ENCODE measurements at regions not wholly inside any gene's neighbourhood (a gene's known extent, or its start where the extent isn't known, plus 50 kb on each side); places are given as distances from the start of the nearest gene placed in this dataset.

- no peak overlapping the region for H3K9ac ChIP-seq (ENCODE audit: low read length)
- no peak overlapping the region for H3K27ac ChIP-seq (ENCODE audit: low read depth, low read length)
- no peaks in the 10 kb centered on the region for H3K36me3 ChIP-seq (ENCODE audit: control insufficient read depth, insufficient read depth, low read length)
- peaks cover 2% of the 10 kb centered on the region for H3K4me1 ChIP-seq (ENCODE audit: control insufficient read depth, insufficient read depth, low read length)
- no peaks in the 10 kb centered on the region for H3K27me3 ChIP-seq (ENCODE audit: control insufficient read depth, insufficient read depth, low read length)
- H3K4me3 ChIP-seq (ENCODE audit: low read length): no peak overlapping the region
These were observed 252.3 kb upstream of the TMPRSS15 start for GRCh38 chr21:18655931-18656330.

- H3K27me3 ChIP-seq (ENCODE audit: control insufficient read depth, insufficient read depth, low read length): no peaks in the 10 kb centered on the region
- no peak overlapping the region for H3K4me3 ChIP-seq (ENCODE audit: low read length)
- H3K9ac ChIP-seq (ENCODE audit: low read length): no peak overlapping the region
- H3K4me1 ChIP-seq (ENCODE audit: control insufficient read depth, insufficient read depth, low read length): peaks cover 2% of the 10 kb centered on the region
- no peak overlapping the region for H3K27ac ChIP-seq (ENCODE audit: low read depth, low read length)
- no peaks in the 10 kb centered on the region for H3K36me3 ChIP-seq (ENCODE audit: control insufficient read depth, insufficient read depth, low read length)
These were observed 258.3 kb upstream of the TMPRSS15 start for GRCh38 chr21:18661842-18662241.

GRCh38 chr21:18663663-18664062 is 260.1 kb upstream of the TMPRSS15 start:
- Histone ChIP-seq H3K4me3 (ENCODE audit: low read length) (no peak overlapping the region), H3K9ac (ENCODE audit: low read length) (no peak overlapping the region), H3K4me1 (ENCODE audit: control insufficient read depth, insufficient read depth, low read length) (peaks cover 2% of the 10 kb centered on the region), H3K27me3 (ENCODE audit: control insufficient read depth, insufficient read depth, low read length) (no peaks in the 10 kb centered on the region), H3K27ac (ENCODE audit: low read depth, low read length) (no peak overlapping the region), H3K36me3 (ENCODE audit: control insufficient read depth, insufficient read depth, low read length) (no peaks in the 10 kb centered on the region)

- Histone ChIP-seq H3K27me3 (ENCODE audit: control insufficient read depth, insufficient read depth, low read length) (no peaks in the 10 kb centered on the region), H3K27ac (ENCODE audit: low read depth, low read length) (no peak overlapping the region), H3K4me1 (ENCODE audit: control insufficient read depth, insufficient read depth, low read length) (no peaks in the 10 kb centered on the region), H3K36me3 (ENCODE audit: control insufficient read depth, insufficient read depth, low read length) (no peaks in the 10 kb centered on the region), H3K9ac (ENCODE audit: low read length) (no peak overlapping the region), H3K4me3 (ENCODE audit: low read length) (no peak overlapping the region)
These were observed 263.1 kb upstream of the TMPRSS15 start for GRCh38 chr21:18666725-18667124.

- H3K27me3 ChIP-seq (ENCODE audit: control insufficient read depth, insufficient read depth, low read length): no peaks in the 10 kb centered on the region
- no peak overlapping the region for H3K27ac ChIP-seq (ENCODE audit: low read depth, low read length)
- no peak overlapping the region for H3K9ac ChIP-seq (ENCODE audit: low read length)
These were observed 270.2 kb upstream of the TMPRSS15 start for GRCh38 chr21:18673789-18674188.

GRCh38 chr21:18677632-18678031 is 274.0 kb upstream of the TMPRSS15 start:
- H3K27me3 ChIP-seq (ENCODE audit: control insufficient read depth, insufficient read depth, low read length): no peaks in the 10 kb centered on the region
- H3K4me1 ChIP-seq (ENCODE audit: control insufficient read depth, insufficient read depth, low read length): no peaks in the 10 kb centered on the region
- H3K4me3 ChIP-seq (ENCODE audit: low read length): no peak overlapping the region
- H3K36me3 ChIP-seq (ENCODE audit: control insufficient read depth, insufficient read depth, low read length): no peaks in the 10 kb centered on the region
- no peak overlapping the region for H3K9ac ChIP-seq (ENCODE audit: low read length)
- no peak overlapping the region for H3K27ac ChIP-seq (ENCODE audit: low read depth, low read length)

More at GRCh38 chr21:18673789-18674188, 270.2 kb upstream of the TMPRSS15 start:
- no peaks in the 10 kb centered on the region for H3K36me3 ChIP-seq (ENCODE audit: control insufficient read depth, insufficient read depth, low read length)
- no peak overlapping the region for H3K4me3 ChIP-seq (ENCODE audit: low read length)
- H3K4me1 ChIP-seq (ENCODE audit: control insufficient read depth, insufficient read depth, low read length): no peaks in the 10 kb centered on the region

- no peaks in the 10 kb centered on the region for H3K4me1 ChIP-seq (ENCODE audit: control insufficient read depth, insufficient read depth, low read length)
These were observed 302.4 kb upstream of the TMPRSS15 start for GRCh38 chr21:18705971-18706370.

GRCh38 chr21:18711662-18712061 is 308.1 kb upstream of the TMPRSS15 start:
- Histone ChIP-seq H3K9ac (ENCODE audit: low read length) (no peak overlapping the region), H3K27me3 (ENCODE audit: control insufficient read depth, insufficient read depth, low read length) (no peaks in the 10 kb centered on the region), H3K27ac (ENCODE audit: low read depth, low read length) (no peak overlapping the region), H3K4me3 (ENCODE audit: low read length) (no peak overlapping the region), H3K36me3 (ENCODE audit: control insufficient read depth, insufficient read depth, low read length) (no peaks in the 10 kb centered on the region), H3K4me1 (ENCODE audit: control insufficient read depth, insufficient read depth, low read length) (no peaks in the 10 kb centered on the region)

More at GRCh38 chr21:18705971-18706370, 302.4 kb upstream of the TMPRSS15 start:
- Histone ChIP-seq H3K4me3 (ENCODE audit: low read length) (no peak overlapping the region), H3K27ac (ENCODE audit: low read depth, low read length) (no peak overlapping the region), H3K36me3 (ENCODE audit: control insufficient read depth, insufficient read depth, low read length) (no peaks in the 10 kb centered on the region), H3K27me3 (ENCODE audit: control insufficient read depth, insufficient read depth, low read length) (no peaks in the 10 kb centered on the region), H3K9ac (ENCODE audit: low read length) (no peak overlapping the region)

- Histone ChIP-seq H3K36me3 (ENCODE audit: control insufficient read depth, insufficient read depth, low read length) (no peaks in the 10 kb centered on the region), H3K4me1 (ENCODE audit: control insufficient read depth, insufficient read depth, low read length) (no peaks in the 10 kb centered on the region), H3K27me3 (ENCODE audit: control insufficient read depth, insufficient read depth, low read length) (no peaks in the 10 kb centered on the region), H3K9ac (ENCODE audit: low read length) (no peak overlapping the region), H3K27ac (ENCODE audit: low read depth, low read length) (no peak overlapping the region), H3K4me3 (ENCODE audit: low read length) (no peak overlapping the region)
These were observed 312.0 kb upstream of the TMPRSS15 start for GRCh38 chr21:18715606-18716005.

GRCh38 chr21:18716578-18717138 is 313.1 kb upstream of the TMPRSS15 start:
- Histone ChIP-seq H3K4me3 (ENCODE audit: low read length) (no peak overlapping the region), H3K27ac (ENCODE audit: low read depth, low read length) (no peak overlapping the region), H3K9ac (ENCODE audit: low read length) (no peak overlapping the region), H3K27me3 (ENCODE audit: control insufficient read depth, insufficient read depth, low read length) (no peaks in the 10 kb centered on the region), H3K36me3 (ENCODE audit: control insufficient read depth, insufficient read depth, low read length) (no peaks in the 10 kb centered on the region), H3K4me1 (ENCODE audit: control insufficient read depth, insufficient read depth, low read length) (no peaks in the 10 kb centered on the region)

- no peaks in the 10 kb centered on the region for H3K27me3 ChIP-seq (ENCODE audit: control insufficient read depth, insufficient read depth, low read length)
- no peak overlapping the region for H3K9ac ChIP-seq (ENCODE audit: low read length)
- no peak overlapping the region for H3K4me3 ChIP-seq (ENCODE audit: low read length)
- no peak overlapping the region for H3K27ac ChIP-seq (ENCODE audit: low read depth, low read length)
- H3K4me1 ChIP-seq (ENCODE audit: control insufficient read depth, insufficient read depth, low read length): no peaks in the 10 kb centered on the region
- no peaks in the 10 kb centered on the region for H3K36me3 ChIP-seq (ENCODE audit: control insufficient read depth, insufficient read depth, low read length)
These were observed 318.6 kb upstream of the TMPRSS15 start for GRCh38 chr21:18722193-18722592.

GRCh38 chr21:18723171-18723570 is 319.6 kb upstream of the TMPRSS15 start:
- no peak overlapping the region for H3K27ac ChIP-seq (ENCODE audit: low read depth, low read length)
- H3K36me3 ChIP-seq (ENCODE audit: control insufficient read depth, insufficient read depth, low read length): no peaks in the 10 kb centered on the region
- no peak overlapping the region for H3K4me3 ChIP-seq (ENCODE audit: low read length)
- no peaks in the 10 kb centered on the region for H3K4me1 ChIP-seq (ENCODE audit: control insufficient read depth, insufficient read depth, low read length)
- H3K27me3 ChIP-seq (ENCODE audit: control insufficient read depth, insufficient read depth, low read length): no peaks in the 10 kb centered on the region
- no peak overlapping the region for H3K9ac ChIP-seq (ENCODE audit: low read length)

- H3K4me3 ChIP-seq (ENCODE audit: low read length): no peak overlapping the region
- H3K27ac ChIP-seq (ENCODE audit: low read depth, low read length): no peak overlapping the region
- no peaks in the 10 kb centered on the region for H3K36me3 ChIP-seq (ENCODE audit: control insufficient read depth, insufficient read depth, low read length)
- H3K4me1 ChIP-seq (ENCODE audit: control insufficient read depth, insufficient read depth, low read length): no peaks in the 10 kb centered on the region
- no peaks in the 10 kb centered on the region for H3K27me3 ChIP-seq (ENCODE audit: control insufficient read depth, insufficient read depth, low read length)
- H3K9ac ChIP-seq (ENCODE audit: low read length): no peak overlapping the region
These were observed 322.1 kb upstream of the TMPRSS15 start for GRCh38 chr21:18725653-18726052.
